KMS-11 (cell line): ENCODE measurements at regions not wholly inside any gene's neighbourhood (a gene's known extent, or its start where the extent isn't known, plus 50 kb on each side); places are given as distances from the start of the nearest gene placed in this dataset.

ENCODE experiments used
- H2AFZ ChIP-seq: fragments of 200-600 bp; sonication (generic); 2 replicates; pipeline ENCODE4 v1.6.1; 2016; ENCODE audit warnings: antibody characterized with exemption, mixed run types, low read depth
- H3K27ac ChIP-seq: fragments of 200-600 bp; sonication (generic); 2 replicates; pipeline ENCODE4 v1.6.1; 2016; ENCODE audit warnings: mild to moderate bottlenecking, mixed run types
- H3K27me3 ChIP-seq: fragments of 200-600 bp; sonication (generic); 2 replicates; pipeline ENCODE4 v1.6.1; 2017; ENCODE audit warnings: mild to moderate bottlenecking, low read depth, mixed run types, moderate library complexity; ENCODE audit not compliant: insufficient read depth
- H3K36me3 ChIP-seq: fragments of 200-600 bp; sonication (generic); 2 replicates; pipeline ENCODE4 v1.6.1; 2017; ENCODE audit warnings: mild to moderate bottlenecking, mixed run types; ENCODE audit not compliant: insufficient read depth
- H3K4me1 ChIP-seq: fragments of 200-600 bp; sonication (generic); 2 replicates; pipeline ENCODE4 v1.6.1; 2016; ENCODE audit warnings: mild to moderate bottlenecking, low read depth, mixed run types; ENCODE audit not compliant: poor library complexity, severe bottlenecking
- H3K4me2 ChIP-seq: fragments of 200-600 bp; sonication (generic); 2 replicates; pipeline ENCODE4 v1.7.0; 2016; ENCODE audit warnings: mild to moderate bottlenecking, mixed run types
- H3K4me3 ChIP-seq: fragments of 200-600 bp; sonication (generic); IDR thresholded peaks from 2 replicates; pipeline ENCODE4 v1.6.1; 2017; ENCODE audit warnings: low read depth, low read length, mixed read lengths; ENCODE audit not compliant: insufficient read depth
- H3K79me2 ChIP-seq: fragments of 200-600 bp; sonication (generic); 2 replicates; pipeline ENCODE4 v1.6.1; 2016; ENCODE audit warnings: low read depth, mixed run types; ENCODE audit not compliant: insufficient read depth
- H3K9ac ChIP-seq: fragments of 200-600 bp; sonication (generic); 2 replicates; pipeline ENCODE4 v1.6.1; 2016; ENCODE audit warnings: mild to moderate bottlenecking, mixed run types
- H4K20me1 ChIP-seq: fragments of 200-600 bp; sonication (generic); 2 replicates; pipeline ENCODE4 v1.6.1; 2016; ENCODE audit warnings: mild to moderate bottlenecking, mixed run types; ENCODE audit not compliant: insufficient read depth
- TF ChIP-seq, protein P1 (sequence below): fragments of 200-600 bp; sonication (generic); conservative IDR thresholded peaks from 2 replicates; pipeline ENCODE4 v1.6.1; 2017; ENCODE audit warnings: low read depth, mild to moderate bottlenecking, antibody characterized with exemption, low read length, moderate library complexity, mixed read lengths

DNA sequence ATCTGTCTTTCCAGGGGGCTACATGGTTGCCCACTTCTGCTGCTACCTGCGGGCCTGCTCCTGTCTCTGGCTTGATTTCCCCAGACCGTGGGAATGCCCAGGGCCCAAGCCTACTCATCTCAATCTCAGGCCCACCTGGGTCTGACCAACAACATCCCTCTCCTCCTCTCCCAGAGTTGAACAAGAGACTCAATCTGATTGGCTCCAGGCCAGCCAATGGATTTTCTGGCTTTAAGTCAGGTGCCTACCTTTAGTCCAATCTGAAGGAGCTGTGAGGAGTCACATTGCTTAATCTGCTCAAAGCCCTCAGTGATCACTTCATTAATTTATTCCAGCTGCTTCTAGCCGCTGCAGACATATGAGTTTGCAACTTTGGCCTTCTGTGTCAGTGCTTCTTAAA, 162.4 kb upstream of the KCNG1 start:
- H2AFZ ChIP-seq, result no peak overlapping the region
- H3K4me2 ChIP-seq, result no peak overlapping the region

DNA sequence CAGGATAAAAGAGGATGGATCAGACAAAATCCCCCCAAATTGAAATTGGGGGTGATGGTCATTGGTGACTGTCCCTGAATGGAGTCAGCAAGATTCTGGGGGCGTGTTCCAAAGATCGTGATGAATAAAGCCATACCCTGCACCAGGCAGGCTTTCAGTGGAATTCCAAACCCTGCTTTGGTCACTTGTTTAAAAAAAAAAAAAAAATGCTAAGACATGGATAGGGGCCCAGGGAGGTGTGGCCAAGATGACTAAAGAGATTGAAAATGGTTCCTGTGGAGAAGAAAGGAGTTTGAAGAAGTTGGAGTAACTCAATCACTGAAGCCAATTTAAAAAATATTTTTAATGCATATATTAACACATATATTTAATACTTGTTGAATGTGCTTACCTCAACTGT, 161.4 kb upstream of the KCNG1 start:
- no peak overlapping the region for H3K27ac ChIP-seq
- no peaks in the 10 kb centered on the region for H3K36me3 ChIP-seq
- H3K4me3 ChIP-seq, result no peak overlapping the region
- no peaks in the 10 kb centered on the region for H4K20me1 ChIP-seq
- H3K27me3 ChIP-seq, result no peaks in the 10 kb centered on the region
- H3K9ac ChIP-seq, result no peak overlapping the region
- no peaks in the 10 kb centered on the region for H3K4me1 ChIP-seq
- TF ChIP-seq, protein P1, sequence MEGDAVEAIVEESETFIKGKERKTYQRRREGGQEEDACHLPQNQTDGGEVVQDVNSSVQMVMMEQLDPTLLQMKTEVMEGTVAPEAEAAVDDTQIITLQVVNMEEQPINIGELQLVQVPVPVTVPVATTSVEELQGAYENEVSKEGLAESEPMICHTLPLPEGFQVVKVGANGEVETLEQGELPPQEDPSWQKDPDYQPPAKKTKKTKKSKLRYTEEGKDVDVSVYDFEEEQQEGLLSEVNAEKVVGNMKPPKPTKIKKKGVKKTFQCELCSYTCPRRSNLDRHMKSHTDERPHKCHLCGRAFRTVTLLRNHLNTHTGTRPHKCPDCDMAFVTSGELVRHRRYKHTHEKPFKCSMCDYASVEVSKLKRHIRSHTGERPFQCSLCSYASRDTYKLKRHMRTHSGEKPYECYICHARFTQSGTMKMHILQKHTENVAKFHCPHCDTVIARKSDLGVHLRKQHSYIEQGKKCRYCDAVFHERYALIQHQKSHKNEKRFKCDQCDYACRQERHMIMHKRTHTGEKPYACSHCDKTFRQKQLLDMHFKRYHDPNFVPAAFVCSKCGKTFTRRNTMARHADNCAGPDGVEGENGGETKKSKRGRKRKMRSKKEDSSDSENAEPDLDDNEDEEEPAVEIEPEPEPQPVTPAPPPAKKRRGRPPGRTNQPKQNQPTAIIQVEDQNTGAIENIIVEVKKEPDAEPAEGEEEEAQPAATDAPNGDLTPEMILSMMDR, result no peak
- no peak overlapping the region for H2AFZ ChIP-seq
- no peak overlapping the region for H3K4me2 ChIP-seq
- H3K79me2 ChIP-seq, result no peaks in the 10 kb centered on the region

More for the DNA sequence above, 162.4 kb upstream of the KCNG1 start:
- no peaks in the 10 kb centered on the region for H3K79me2 ChIP-seq
- H3K4me3 ChIP-seq, result no peak overlapping the region
- no peaks in the 10 kb centered on the region for H3K4me1 ChIP-seq
- H3K27me3 ChIP-seq, result no peaks in the 10 kb centered on the region
- H3K9ac ChIP-seq, result no peak overlapping the region
- no peaks in the 10 kb centered on the region for H3K36me3 ChIP-seq
- H4K20me1 ChIP-seq, result no peaks in the 10 kb centered on the region
- TF ChIP-seq, protein P1, result no peak
- no peak overlapping the region for H3K27ac ChIP-seq

DNA sequence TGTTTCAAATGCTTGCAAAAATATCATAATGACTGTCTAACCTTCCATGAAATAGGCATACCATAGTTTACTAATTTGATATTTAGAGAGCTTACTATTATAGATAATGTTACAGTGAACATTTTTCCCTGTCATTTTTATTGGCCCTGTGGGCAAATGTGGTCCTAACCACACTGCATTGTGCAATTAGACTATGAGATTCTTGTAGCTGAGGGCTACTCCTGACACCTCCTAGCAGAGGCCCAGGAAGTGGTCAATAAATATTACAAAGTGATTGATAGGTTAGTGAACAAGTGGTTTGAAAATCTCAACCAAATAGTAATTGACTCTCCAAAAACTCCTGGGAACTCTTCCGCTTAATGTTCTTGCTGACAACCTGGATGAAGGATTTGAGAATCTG, 160.5 kb upstream of the KCNG1 start:
- no peaks in the 10 kb centered on the region for H4K20me1 ChIP-seq
- H3K27me3 ChIP-seq, result no peaks in the 10 kb centered on the region
- TF ChIP-seq, protein P1, result no peak
- no peak overlapping the region for H2AFZ ChIP-seq
- no peak overlapping the region for H3K4me3 ChIP-seq
- no peak overlapping the region for H3K4me2 ChIP-seq
- no peaks in the 10 kb centered on the region for H3K4me1 ChIP-seq
- H3K36me3 ChIP-seq, result no peaks in the 10 kb centered on the region
- H3K9ac ChIP-seq, result no peak overlapping the region
- no peaks in the 10 kb centered on the region for H3K79me2 ChIP-seq
- H3K27ac ChIP-seq, result no peak overlapping the region

DNA sequence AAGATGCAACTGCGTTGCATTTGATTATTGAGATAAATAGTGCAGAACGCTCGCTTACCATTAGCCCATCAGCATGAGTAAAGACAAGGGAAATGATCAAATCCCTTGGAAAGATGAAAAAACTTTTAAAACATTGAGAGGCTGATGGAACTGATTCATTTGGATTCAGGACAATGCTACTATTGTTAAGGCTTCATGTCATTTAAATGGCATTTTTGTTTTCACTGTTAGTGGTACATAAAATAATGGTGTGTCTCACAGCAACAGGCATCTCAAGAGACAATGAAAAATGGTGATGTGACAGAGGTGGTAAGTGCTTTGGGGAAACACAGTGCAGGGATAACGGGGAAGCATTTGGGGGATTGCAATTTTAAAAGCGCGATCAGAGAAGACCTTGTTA, 159.7 kb upstream of the KCNG1 start:
- H4K20me1 ChIP-seq, result no peaks in the 10 kb centered on the region
- H3K27me3 ChIP-seq, result no peaks in the 10 kb centered on the region
- TF ChIP-seq, protein P1, result no peak
- H2AFZ ChIP-seq, result no peak overlapping the region
- no peaks in the 10 kb centered on the region for H3K4me1 ChIP-seq
- no peak overlapping the region for H3K4me3 ChIP-seq
- no peaks in the 10 kb centered on the region for H3K79me2 ChIP-seq
- H3K36me3 ChIP-seq, result no peaks in the 10 kb centered on the region
- no peak overlapping the region for H3K9ac ChIP-seq
- no peak overlapping the region for H3K27ac ChIP-seq
- no peak overlapping the region for H3K4me2 ChIP-seq
